NCI-H1436 (cell line): ENCODE measurements at regions not wholly inside any gene's neighbourhood (a gene's known extent, or its start where the extent isn't known, plus 50 kb on each side); places are given as distances from the start of the nearest gene placed in this dataset.

Experiments used
- DNase-seq: peaks from one replicate; lab custom pipeline; 2025; lab: John Stamatoyannopoulos, UW

- no peak for DNase-seq
Observed at GRCh38 chr15:39183164-39183881, 397.6 kb upstream of the THBS1 start.

GRCh38 chr15:39184701-39185390, 396.0 kb upstream of the THBS1 start:
- DNase-seq, result no peak

GRCh38 chr15:39188314-39188713, 392.6 kb upstream of the THBS1 start:
- DNase-seq, result no peak

- no peak for DNase-seq
Observed at GRCh38 chr15:39188930-39189329, 391.9 kb upstream of the THBS1 start.

GRCh38 chr15:39191871-39192291, 389.0 kb upstream of the THBS1 start:
- no peak for DNase-seq

GRCh38 chr15:39192351-39192750, 388.5 kb upstream of the THBS1 start:
- DNase-seq, result no peak

- DNase-seq, result no peak
Observed at GRCh38 chr15:39192979-39193560, 387.8 kb upstream of the THBS1 start.

- DNase-seq, result no peak
Observed at GRCh38 chr15:39193611-39194010, 387.3 kb upstream of the THBS1 start.

- no peak for DNase-seq
Observed at GRCh38 chr15:39194106-39194830, 386.6 kb upstream of the THBS1 start.

- DNase-seq, result no peak
Observed at GRCh38 chr15:39195961-39196486, 384.9 kb upstream of the THBS1 start.

- no peak for DNase-seq
Observed at GRCh38 chr15:39198044-39199000, 382.6 kb upstream of the THBS1 start.

- DNase-seq, result no peak
Observed at GRCh38 chr15:39199076-39199475, 381.8 kb upstream of the THBS1 start.

- no peak for DNase-seq
Observed at GRCh38 chr15:39200586-39200985, 380.3 kb upstream of the THBS1 start.

GRCh38 chr15:39202641-39203040, 378.2 kb upstream of the THBS1 start:
- no peak for DNase-seq

GRCh38 chr15:39204031-39204430, 376.8 kb upstream of the THBS1 start:
- no peak for DNase-seq

GRCh38 chr15:39205081-39205480, 375.8 kb upstream of the THBS1 start:
- no peak for DNase-seq

GRCh38 chr15:39205506-39206371, 375.1 kb upstream of the THBS1 start:
- DNase-seq, result no peak

GRCh38 chr15:39207532-39208115, 373.3 kb upstream of the THBS1 start:
- DNase-seq, result no peak

GRCh38 chr15:39208187-39208586, 372.7 kb upstream of the THBS1 start:
- no peak for DNase-seq
